T-cell (primary cell): ENCODE measurements at regions not wholly inside any gene's neighbourhood (a gene's known extent, or its start where the extent isn't known, plus 50 kb on each side); places are given as distances from the start of the nearest gene placed in this dataset.

ENCODE experiments used
- ATAC-seq, 4 experiments: fragments of 200-7000 bp in 3 of 4; fragments of 150-1000 bp in 1 of 4; cut with Tn5 transposase; replicated peaks in 1 of 4; 1 replicate in 3 of 4; 2 replicates in 1 of 4; pipeline ENCODE4 v1.10.0; 2021; ENCODE audit warnings: moderate library complexity in 3 of 4, mild to moderate bottlenecking in 2 of 4, moderate number of reproducible peaks in 1 of 4
- CTCF ChIA-PET, 2 donors: fragments of 300-600 bp; sonication (Branson Sonifier 250); formaldehyde crosslinking; loops; one replicate each; lab custom pipeline; 2022; ENCODE audit warnings: antibody characterized with exemption in 2 of 2; lab: Charles Lee
- POLR2A ChIA-PET, 2 donors: fragments of 300-600 bp; sonication (Branson Sonifier 250); formaldehyde crosslinking; loops; one replicate each; lab custom pipeline; 2022; ENCODE audit warnings: antibody characterized with exemption in 2 of 2; lab: Charles Lee
- DNase-seq, 35 experiments: peaks; one replicate each; pipeline versions ENCODE4 v3.0.0 to v3.0.0-alpha.2; 2013 to 2023
- H3K27ac ChIP-seq: one replicate; pipeline ENCODE4 v1.5.1; 2013; ENCODE audit warnings: low read length
- H3K27me3 ChIP-seq, 2 experiments: replicated peaks in 1 of 2; 1 replicate in 1 of 2; 2 replicates in 1 of 2; pipeline versions ENCODE4 v1.6.1 to v1.7.0; 2013; ENCODE audit warnings: low read length in 1 of 2, mixed read lengths in 1 of 2; ENCODE audit not compliant: control insufficient read depth in 2 of 2, insufficient read depth in 2 of 2; ENCODE audit errors: extremely low read depth in 1 of 2
- H3K36me3 ChIP-seq, 2 donors: 1 replicate in 1 of 2; 2 replicates in 1 of 2; pipeline versions ENCODE4 v1.6.1 to v1.7.0; 2013; ENCODE audit warnings: low read length in 1 of 2; ENCODE audit not compliant: control insufficient read depth in 2 of 2, insufficient read depth in 1 of 2; ENCODE audit errors: extremely low read depth in 1 of 2
- H3K4me1 ChIP-seq, 2 experiments: 1 replicate in 1 of 2; 2 replicates in 1 of 2; pipeline versions ENCODE4 v1.6.1 to v1.7.0; 2013; ENCODE audit warnings: low read length in 2 of 2, mixed read lengths in 1 of 2; ENCODE audit not compliant: insufficient read depth in 2 of 2, control insufficient read depth in 1 of 2; ENCODE audit errors: extremely low read depth in 1 of 2
- H3K4me3 ChIP-seq, 2 donors: 1 replicate in 1 of 2; 2 replicates in 1 of 2; pipeline versions ENCODE4 v1.5.1 to v1.7.0; 2013; ENCODE audit warnings: mild to moderate bottlenecking in 2 of 2, low read length in 1 of 2, moderate library complexity in 1 of 2; ENCODE audit not compliant: control insufficient read depth in 1 of 2; ENCODE audit errors: extremely low read depth in 1 of 2
- H3K9me3 ChIP-seq: 2 replicates; pipeline ENCODE4 v1.7.0; 2013
- H3K27ac Mint-ChIP-seq, 2 donors: one replicate each; pipeline ENCODE4 v1.8.0; 2020 to 2021; ENCODE audit warnings: mild to moderate bottlenecking in 2 of 2, mixed read lengths in 2 of 2
- H3K27me3 Mint-ChIP-seq, 2 donors: one replicate each; pipeline ENCODE4 v1.8.0; 2021 to 2022; ENCODE audit warnings: mixed read lengths in 2 of 2
- H3K36me3 Mint-ChIP-seq: one replicate; pipeline ENCODE4 v1.8.0; 2021; ENCODE audit warnings: mixed read lengths
- H3K4me1 Mint-ChIP-seq, 3 donors: one replicate each; pipeline ENCODE4 v1.8.0; 2020 to 2022; ENCODE audit warnings: mixed read lengths in 3 of 3, mild to moderate bottlenecking in 1 of 3
- H3K4me3 Mint-ChIP-seq, 3 donors: one replicate each; pipeline ENCODE4 v1.8.0; 2020 to 2022; ENCODE audit warnings: mild to moderate bottlenecking in 3 of 3, mixed read lengths in 3 of 3, moderate library complexity in 3 of 3
- H3K9me3 Mint-ChIP-seq, 3 donors: one replicate each; pipeline ENCODE4 v1.8.0; 2020 to 2022; ENCODE audit warnings: mixed read lengths in 3 of 3
- WGBS: methylation state at CpG from one replicate; pipeline ENCODE4 v1.1.5; 2013; ENCODE audit warnings: missing lambda C conversion rate; ENCODE audit not compliant: insufficient coverage; 5-methylcytosine and 5-hydroxymethylcytosine counted together

GRCh38 chr2:41413813-41414485, 633.9 kb upstream of the PKDCC start:
- Mint-ChIP-seq H3K36me3 (no peaks in the 10 kb centered on the region), H3K4me1 (no peaks in the 10 kb centered on the region), H3K27ac (no peak overlapping the region), H3K4me3 (no peak overlapping the region), H3K9me3 (peaks cover 0 to 3% (median 3%) of the 10 kb centered on the region in 3 donors), H3K27me3 (no peaks in the 10 kb centered on the region)
- CTCF ChIA-PET: no interaction called here
- H3K36me3 ChIP-seq: no peaks in the 10 kb centered on the region
- H3K27me3 ChIP-seq: no peaks in the 10 kb centered on the region
- no peak for ATAC-seq
- H3K27ac ChIP-seq: no peak overlapping the region
- no CpG with 5 or more reads among the region's 4 CpGs for WGBS
- H3K4me1 ChIP-seq: no peaks in the 10 kb centered on the region
- no peak for DNase-seq
- H3K4me3 ChIP-seq: no peak overlapping the region
- H3K9me3 ChIP-seq: no peaks in the 10 kb centered on the region
- POLR2A ChIA-PET: no interaction called here

- no peak overlapping the region for H3K4me3 ChIP-seq
- Mint-ChIP-seq H3K27me3 (no peaks in the 10 kb centered on the region), H3K4me1 (no peaks in the 10 kb centered on the region), H3K9me3 (peaks cover 0 to 3% (median 3%) of the 10 kb centered on the region in 3 donors), H3K4me3 (no peak overlapping the region), H3K27ac (no peak overlapping the region), H3K36me3 (no peaks in the 10 kb centered on the region)
- DNase-seq (peak in 1 of 35 experiments; percentile 8), ATAC-seq (no peak)
- ChIA-PET CTCF (no interaction called here), POLR2A (no interaction called here)
- no peaks in the 10 kb centered on the region for H3K36me3 ChIP-seq
- no peaks in the 10 kb centered on the region for H3K9me3 ChIP-seq
- no peak overlapping the region for H3K27ac ChIP-seq
- no peaks in the 10 kb centered on the region for H3K4me1 ChIP-seq
- WGBS: 48% methylated on average over 2 of the region's 5 CpGs
- no peaks in the 10 kb centered on the region for H3K27me3 ChIP-seq
Measured at GRCh38 chr2:41414486-41415230, 633.2 kb upstream of the PKDCC start.

GRCh38 chr2:41417511-41417910, 630.3 kb upstream of the PKDCC start:
- H3K4me1 Mint-ChIP-seq: no peaks in the 10 kb centered on the region
- DNase-seq (no peak), ATAC-seq (no peak)
- WGBS: no CpG with 5 or more reads among the region's 1 CpG
- ChIA-PET CTCF (no interaction called here), POLR2A (no interaction called here)
- H3K27me3 Mint-ChIP-seq: no peaks in the 10 kb centered on the region
- H3K9me3 ChIP-seq: no peaks in the 10 kb centered on the region
- no peaks in the 10 kb centered on the region for H3K9me3 Mint-ChIP-seq
- H3K4me3 ChIP-seq: no peak overlapping the region
- H3K4me1 ChIP-seq: no peaks in the 10 kb centered on the region
- H3K4me3 Mint-ChIP-seq: no peak overlapping the region
- H3K36me3 ChIP-seq: no peaks in the 10 kb centered on the region
- no peak overlapping the region for H3K27ac Mint-ChIP-seq
- no peaks in the 10 kb centered on the region for H3K27me3 ChIP-seq
- no peak overlapping the region for H3K27ac ChIP-seq
- no peaks in the 10 kb centered on the region for H3K36me3 Mint-ChIP-seq

GRCh38 chr2:41420219-41420618, 627.6 kb upstream of the PKDCC start:
- WGBS: 78% methylated on average over 1 of the region's 3 CpGs
- H3K27ac ChIP-seq: no peak overlapping the region
- H3K9me3 ChIP-seq: no peaks in the 10 kb centered on the region
- no peaks in the 10 kb centered on the region for H3K4me1 Mint-ChIP-seq
- H3K27ac Mint-ChIP-seq: no peak overlapping the region
- H3K27me3 ChIP-seq: no peaks in the 10 kb centered on the region
- DNase-seq (no peak), ATAC-seq (no peak)
- H3K4me3 ChIP-seq: no peak overlapping the region
- POLR2A ChIA-PET: no interaction called here
- CTCF ChIA-PET: no interaction called here
- no peaks in the 10 kb centered on the region for H3K9me3 Mint-ChIP-seq
- H3K27me3 Mint-ChIP-seq: no peaks in the 10 kb centered on the region
- no peaks in the 10 kb centered on the region for H3K4me1 ChIP-seq
- H3K36me3 ChIP-seq: no peaks in the 10 kb centered on the region
- H3K36me3 Mint-ChIP-seq: no peaks in the 10 kb centered on the region
- no peak overlapping the region for H3K4me3 Mint-ChIP-seq

GRCh38 chr2:41420872-41421271, 626.9 kb upstream of the PKDCC start:
- no peaks in the 10 kb centered on the region for H3K4me1 Mint-ChIP-seq
- POLR2A ChIA-PET: no interaction called here
- no CpG with 5 or more reads among the region's 1 CpG for WGBS
- H3K27me3 Mint-ChIP-seq: no peaks in the 10 kb centered on the region
- no peak overlapping the region for H3K27ac ChIP-seq
- ATAC-seq: no peak
- H3K9me3 ChIP-seq: no peaks in the 10 kb centered on the region
- no peak overlapping the region for H3K4me3 Mint-ChIP-seq
- H3K4me1 ChIP-seq: no peaks in the 10 kb centered on the region
- CTCF ChIA-PET: no interaction called here
- DNase-seq: no peak
- no peak overlapping the region for H3K27ac Mint-ChIP-seq
- H3K36me3 Mint-ChIP-seq: no peaks in the 10 kb centered on the region
- no peaks in the 10 kb centered on the region for H3K9me3 Mint-ChIP-seq
- H3K4me3 ChIP-seq: no peak overlapping the region
- H3K36me3 ChIP-seq: no peaks in the 10 kb centered on the region
- H3K27me3 ChIP-seq: no peaks in the 10 kb centered on the region

- H3K27me3 ChIP-seq: no peaks in the 10 kb centered on the region
- CTCF ChIA-PET: no interaction called here
Measured at GRCh38 chr2:41431756-41432155, 616.1 kb upstream of the PKDCC start.

More at GRCh38 chr2:41431756-41432155, 616.1 kb upstream of the PKDCC start:
- H3K36me3 Mint-ChIP-seq: no peaks in the 10 kb centered on the region
- H3K27ac Mint-ChIP-seq: no peak overlapping the region
- Histone ChIP-seq H3K36me3 (no peaks in the 10 kb centered on the region), H3K4me3 (no peak overlapping the region), H3K4me1 (no peaks in the 10 kb centered on the region), H3K27ac (no peak overlapping the region), H3K9me3 (no peaks in the 10 kb centered on the region)
- no peak for ATAC-seq
- H3K4me3 Mint-ChIP-seq: no peak overlapping the region
- WGBS: no CpG with 5 or more reads among the region's 2 CpGs
- peaks cover 0 to 3% (median 0%) of the 10 kb centered on the region in 3 donors for H3K9me3 Mint-ChIP-seq
- H3K4me1 Mint-ChIP-seq: no peaks in the 10 kb centered on the region
- H3K27me3 Mint-ChIP-seq: no peaks in the 10 kb centered on the region
- no peak for DNase-seq
- POLR2A ChIA-PET: no interaction called here
